ENCODE measurements at regions not wholly inside any gene's neighbourhood (a gene's known extent, or its start where the extent isn't known, plus 50 kb on each side); places are given as distances from the start of the nearest gene placed in this dataset.

- peaks cover 18% of the 10 kb centered on the region for H3K4me1 ChIP-seq
- no peak overlapping the region for H3K27ac ChIP-seq
- H3K4me3 ChIP-seq: no peak overlapping the region
- TF ChIP-seq EP300 (IDR thresholded peaks at IDR 0.05): no peak
- TF ChIP-seq POLR2AphosphoS5 (IDR thresholded peaks at IDR 0.05): no peak
- no peak for TF ChIP-seq CTCF (IDR thresholded peaks at IDR 0.05)
- no peak for TF ChIP-seq POLR2A (IDR thresholded peaks at IDR 0.05)
- H3K9me3 ChIP-seq: no peaks in the 10 kb centered on the region
- no peaks in the 10 kb centered on the region for H3K36me3 ChIP-seq
- H3K27me3 ChIP-seq: peaks cover 30% of the 10 kb centered on the region
- DNase-seq (ENCODE audit: low spot score in 2 of 2): no peak
Measured at GRCh38 chr2:16009560-16009959, 69.2 kb downstream of the MYCN start.

- TF ChIP-seq CTCF (IDR thresholded peaks at IDR 0.05): no peak
- TF ChIP-seq POLR2A (IDR thresholded peaks at IDR 0.05): no peak
- TF ChIP-seq POLR2AphosphoS5 (IDR thresholded peaks at IDR 0.05): no peak
- no peak for TF ChIP-seq EP300 (IDR thresholded peaks at IDR 0.05)
- 80% methylated on average over 6 of the region's 6 CpGs for WGBS
- Histone ChIP-seq H3K27ac (no peak overlapping the region), H3K9me3 (no peaks in the 10 kb centered on the region), H3K27me3 (peaks cover 23% of the 10 kb centered on the region), H3K4me3 (no peak overlapping the region), H3K4me1 (peaks cover 17% of the 10 kb centered on the region), H3K36me3 (no peaks in the 10 kb centered on the region)
- DNase-seq (ENCODE audit: low spot score in 2 of 2): no peak
Measured at GRCh38 chr2:16008856-16009255, 68.5 kb downstream of the MYCN start.

GRCh38 chr2:16008331-16008850 lies 68.0 kb downstream of the MYCN start:
- 65% methylated on average over 8 of the region's 8 CpGs for WGBS
- H3K27me3 ChIP-seq: peaks cover 19% of the 10 kb centered on the region
- DNase-seq (ENCODE audit: low spot score in 2 of 2): no peak
- H3K4me3 ChIP-seq: no peak overlapping the region
- peaks cover 12% of the 10 kb centered on the region for H3K4me1 ChIP-seq
- H3K36me3 ChIP-seq: no peaks in the 10 kb centered on the region
- no peaks in the 10 kb centered on the region for H3K9me3 ChIP-seq
- TF ChIP-seq POLR2A (IDR thresholded peaks at IDR 0.05): no peak
- no peak for TF ChIP-seq EP300 (IDR thresholded peaks at IDR 0.05)
- no peak for TF ChIP-seq POLR2AphosphoS5 (IDR thresholded peaks at IDR 0.05)
- no peak overlapping the region for H3K27ac ChIP-seq

GRCh38 chr2:16007167-16007934 lies 67.0 kb downstream of the MYCN start:
- 77% methylated on average over 6 of the region's 6 CpGs for WGBS
- Histone ChIP-seq H3K27ac (no peak overlapping the region), H3K9me3 (no peaks in the 10 kb centered on the region), H3K4me3 (no peak overlapping the region), H3K36me3 (no peaks in the 10 kb centered on the region), H3K27me3 (peaks cover 9% of the 10 kb centered on the region), H3K4me1 (peaks cover 2% of the 10 kb centered on the region)
- no peak for DNase-seq (ENCODE audit: low spot score in 2 of 2)
- no peak for TF ChIP-seq EP300 (IDR thresholded peaks at IDR 0.05)
- TF ChIP-seq POLR2AphosphoS5 (IDR thresholded peaks at IDR 0.05): no peak
- TF ChIP-seq CTCF (IDR thresholded peaks at IDR 0.05): no peak
- TF ChIP-seq POLR2A (IDR thresholded peaks at IDR 0.05): no peak

- H3K36me3 ChIP-seq: no peaks in the 10 kb centered on the region
- no peaks in the 10 kb centered on the region for H3K9me3 ChIP-seq
- TF ChIP-seq CTCF (IDR thresholded peaks at IDR 0.05): no peak
- no peak for TF ChIP-seq EP300 (IDR thresholded peaks at IDR 0.05)
- no peak for TF ChIP-seq POLR2A (IDR thresholded peaks at IDR 0.05)
- no peak for TF ChIP-seq POLR2AphosphoS5 (IDR thresholded peaks at IDR 0.05)
- no peak for DNase-seq (ENCODE audit: low spot score in 2 of 2)
- no peaks in the 10 kb centered on the region for H3K4me1 ChIP-seq
- peaks cover 5% of the 10 kb centered on the region for H3K27me3 ChIP-seq
- H3K4me3 ChIP-seq: no peak overlapping the region
- 75% methylated on average over 4 of the region's 4 CpGs for WGBS
- H3K27ac ChIP-seq: no peak overlapping the region
Measured at GRCh38 chr2:16006537-16007166, 66.3 kb downstream of the MYCN start.
